A172 (cell line): ENCODE measurements at regions not wholly inside any gene's neighbourhood (a gene's known extent, or its start where the extent isn't known, plus 50 kb on each side); places are given as distances from the start of the nearest gene placed in this dataset.

ENCODE experiments used
- DNase-seq: peaks from one replicate; pipeline ENCODE4 v3.0.0-alpha.2; 2015; ENCODE audit warnings: low spot score

DNA sequence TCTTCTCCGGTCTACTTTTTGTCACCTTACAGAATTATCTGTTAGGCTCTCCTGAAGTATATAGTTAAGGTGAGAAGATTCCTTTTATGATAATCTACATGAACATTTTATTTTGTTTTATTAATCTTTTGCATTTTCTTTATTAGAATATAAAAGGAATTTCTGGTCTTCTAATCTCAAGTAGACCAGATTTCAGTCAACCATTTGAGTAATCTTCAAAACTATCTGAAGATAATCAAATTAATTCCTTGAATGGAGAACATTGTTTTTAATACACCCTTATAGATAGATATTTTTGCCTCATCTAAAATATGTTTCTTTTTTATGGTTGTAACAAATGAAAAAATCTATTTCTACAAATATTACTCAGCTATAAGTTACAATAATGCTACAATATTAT, 381.7 kb upstream of the PCDH20 start:
- no peak for DNase-seq

DNA sequence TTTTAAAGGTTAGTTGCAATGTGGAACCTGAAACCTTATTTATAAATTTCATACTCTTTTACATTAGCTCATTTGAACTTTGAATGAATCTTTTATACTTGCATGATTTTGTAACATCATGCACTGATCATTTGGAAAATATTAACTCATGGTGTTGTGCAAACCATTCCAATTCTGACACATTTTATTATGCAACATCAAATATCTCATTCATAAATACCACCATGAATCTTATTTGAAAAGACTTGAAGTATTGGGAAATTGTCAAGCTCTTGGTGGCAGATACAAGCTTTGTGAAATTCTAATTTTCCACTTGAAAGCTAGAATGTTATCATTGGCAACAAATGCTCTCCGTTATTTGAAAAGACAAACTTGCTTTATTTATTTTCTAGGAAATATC, 379.9 kb upstream of the PCDH20 start:
- DNase-seq, result no peak

DNA sequence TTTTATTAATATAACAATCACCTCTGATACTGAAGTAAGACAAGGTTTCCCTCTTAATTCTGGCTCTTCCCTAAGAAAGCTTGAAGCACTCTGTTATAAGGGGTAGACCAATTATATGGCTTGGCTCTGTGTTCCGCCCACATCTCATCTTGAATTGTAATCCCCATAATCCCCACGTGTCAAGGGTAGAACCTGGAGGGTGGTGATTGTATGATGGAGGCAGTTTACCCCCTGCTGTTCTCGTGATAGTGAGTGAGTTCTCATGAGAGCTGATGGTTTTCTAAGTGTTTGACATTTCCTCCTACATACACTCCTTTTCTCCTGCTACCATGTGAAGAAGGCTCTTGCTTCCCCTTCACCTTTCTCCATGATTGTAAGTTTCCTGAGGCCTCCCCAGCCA, 363.8 kb upstream of the PCDH20 start:
- no peak for DNase-seq

DNA sequence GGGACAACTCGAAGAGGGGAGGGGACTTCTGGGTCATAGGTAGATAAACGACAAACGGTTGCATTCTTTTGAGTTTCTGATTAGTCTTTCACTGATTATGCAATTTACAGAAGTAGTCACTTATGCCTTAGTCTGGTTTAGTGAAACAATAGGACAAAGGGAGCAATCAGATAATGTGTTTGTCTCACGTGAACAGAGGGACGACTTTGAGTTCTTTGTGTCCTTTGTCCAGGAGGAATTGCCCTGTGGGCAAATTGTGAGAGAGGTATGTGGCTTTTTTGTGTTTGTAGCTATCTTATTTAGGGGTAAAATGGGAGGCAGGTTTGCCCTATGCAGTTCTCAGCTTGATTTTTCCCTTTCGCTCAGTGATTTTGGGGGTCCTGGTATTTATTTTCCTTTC, 362.9 kb upstream of the PCDH20 start:
- no peak for DNase-seq

DNA sequence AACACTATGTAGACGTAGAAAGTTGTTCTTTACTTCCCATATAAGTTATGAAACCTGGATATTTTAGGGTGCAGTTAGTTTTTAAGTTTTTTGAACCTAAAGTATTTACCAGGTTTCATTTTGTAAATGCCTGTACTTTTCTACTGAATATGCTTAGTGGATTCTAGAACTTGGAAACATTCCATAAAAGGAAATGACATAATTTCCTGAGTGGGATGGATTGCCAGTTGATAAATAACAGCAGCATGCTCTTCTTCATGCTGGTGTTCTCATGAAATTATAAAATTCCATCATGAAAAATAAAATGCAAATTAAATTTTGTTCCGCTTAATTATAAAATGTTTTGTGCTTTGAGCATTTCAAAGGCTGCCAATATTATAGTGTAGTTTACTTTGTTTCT, 362.2 kb upstream of the PCDH20 start:
- DNase-seq, result peak; percentile 17

DNA sequence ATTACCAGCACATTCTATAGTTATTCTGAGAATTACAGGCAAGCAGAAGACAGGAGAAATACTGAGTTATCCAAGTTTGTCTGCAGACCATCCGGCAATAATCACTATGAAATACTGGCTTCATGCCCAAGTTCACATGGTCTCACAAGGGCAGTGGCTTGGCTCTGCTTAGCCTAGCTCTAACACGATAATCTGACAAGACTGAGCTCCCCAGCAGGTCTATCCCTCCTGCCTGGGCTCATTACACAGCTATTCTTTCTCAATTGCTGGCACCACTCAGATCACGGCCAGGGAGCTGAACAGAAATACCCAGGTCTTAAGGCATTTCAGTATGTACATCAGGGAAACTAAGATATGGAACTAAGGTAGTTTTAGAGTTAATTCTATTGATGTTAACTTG, 361.6 kb upstream of the PCDH20 start:
- no peak for DNase-seq

DNA sequence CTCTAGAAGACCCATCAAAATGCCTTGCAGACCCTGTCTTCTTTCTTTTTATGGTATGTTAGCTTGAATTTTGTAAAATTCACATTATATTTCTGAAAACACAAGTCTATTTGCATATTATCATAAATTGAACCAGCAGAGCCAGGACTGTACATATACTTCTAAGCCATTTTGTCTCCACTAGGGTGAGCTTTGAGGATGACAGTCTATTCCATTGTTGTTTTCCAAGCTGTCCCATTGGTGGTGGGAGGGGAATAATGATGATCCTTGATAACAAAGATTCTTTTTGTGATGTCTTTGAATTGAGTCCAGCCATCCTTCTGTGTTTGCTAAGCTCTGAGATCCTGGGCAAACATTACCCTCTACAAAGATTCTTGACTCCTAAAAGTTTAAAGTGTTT, 359.3 kb upstream of the PCDH20 start:
- no peak for DNase-seq

DNA sequence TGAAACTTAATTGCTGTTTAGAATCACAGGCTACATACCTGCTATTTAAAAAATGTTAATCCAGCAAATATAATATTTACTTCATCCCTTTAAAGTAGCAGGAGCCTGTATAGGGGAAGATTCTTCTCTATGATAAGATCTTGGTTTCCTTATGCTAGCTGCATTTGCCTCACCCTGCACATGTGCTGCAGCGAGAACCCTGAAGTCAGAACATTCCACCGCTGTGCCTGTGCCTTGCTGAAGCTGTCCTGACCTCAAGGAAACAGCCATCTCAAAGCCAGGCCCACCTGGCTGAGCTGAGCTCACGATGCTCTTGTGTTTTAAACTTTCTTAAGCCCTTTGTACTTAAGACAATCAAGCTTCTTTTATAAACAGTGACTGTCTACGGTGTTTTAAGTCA, 355.0 kb upstream of the PCDH20 start:
- DNase-seq, result no peak

DNA sequence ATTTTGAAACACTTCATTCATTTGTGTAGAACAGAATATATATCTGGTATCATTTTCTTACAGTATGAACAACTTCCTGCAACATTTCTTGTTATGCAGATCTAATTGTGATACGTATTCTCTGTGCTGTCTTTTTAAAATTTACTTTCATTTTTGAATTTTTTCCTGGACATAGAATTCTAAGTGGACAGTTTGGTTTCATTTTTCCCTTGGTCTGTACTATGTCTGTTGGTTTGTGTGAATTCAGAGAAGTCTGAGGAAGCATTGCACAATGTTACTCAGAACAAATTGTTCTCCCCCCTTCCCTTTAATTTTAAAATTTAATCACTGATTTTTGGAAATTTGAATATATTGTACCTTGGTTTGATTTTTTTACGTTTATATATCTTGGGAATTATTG, 352.5 kb upstream of the PCDH20 start:
- DNase-seq, result no peak

DNA sequence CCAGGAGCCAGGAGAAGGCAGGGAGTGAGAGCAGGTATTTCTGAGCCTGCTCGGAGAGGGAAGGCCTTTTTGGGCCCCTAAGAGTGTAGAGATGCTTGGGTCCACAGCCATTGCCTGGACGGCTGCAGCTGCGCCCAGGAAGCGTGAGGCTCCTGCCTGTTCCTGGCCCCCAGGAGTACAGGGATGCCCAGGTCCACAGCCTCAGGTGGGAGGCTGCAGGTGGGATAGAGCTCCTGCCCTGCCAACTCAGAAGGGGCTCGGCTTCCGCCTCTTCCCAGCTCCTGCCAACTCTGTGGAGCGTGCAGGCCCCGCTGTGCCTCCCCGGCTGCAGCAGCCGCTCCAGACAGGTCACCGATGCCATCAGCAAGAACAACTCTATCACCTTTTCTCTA, 351.0 kb upstream of the PCDH20 start:
- no peak for DNase-seq

DNA sequence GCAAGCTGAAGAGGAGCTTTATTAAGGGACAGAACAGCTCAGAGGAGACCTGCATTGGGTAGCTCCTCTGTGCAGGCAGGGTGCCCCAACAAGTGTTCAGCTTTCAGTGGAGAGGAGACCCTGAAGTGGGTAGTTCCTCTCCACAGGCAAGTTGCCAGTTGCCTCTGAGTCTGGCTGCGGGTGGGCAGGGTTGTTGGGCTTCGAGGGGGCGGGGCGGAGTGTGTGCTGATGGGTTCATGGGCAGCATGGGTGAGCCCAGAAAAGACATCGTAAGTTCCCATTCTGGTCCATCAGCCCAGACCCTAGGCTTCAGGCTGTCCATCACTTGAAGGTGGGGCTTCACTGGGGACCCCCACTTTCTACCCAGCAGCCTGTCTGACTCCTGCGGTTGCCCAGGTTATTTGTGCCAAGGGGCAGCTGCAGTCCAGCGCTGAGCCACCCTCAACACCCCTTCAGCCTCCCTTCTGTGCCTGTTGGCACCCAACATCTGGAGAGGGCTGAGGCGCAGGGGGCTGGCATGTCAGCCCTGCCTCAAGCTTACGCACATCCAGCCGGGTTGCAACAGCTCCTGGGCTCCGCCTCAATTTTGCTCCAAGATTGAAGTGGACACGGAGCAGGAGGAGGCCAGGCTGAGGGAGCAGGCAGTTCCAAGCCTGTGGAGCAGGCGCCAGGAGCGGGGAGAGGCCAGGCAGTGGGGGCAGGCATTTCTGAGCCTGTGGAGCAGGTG, 350.5 kb upstream of the PCDH20 start:
- no peak for DNase-seq

DNA sequence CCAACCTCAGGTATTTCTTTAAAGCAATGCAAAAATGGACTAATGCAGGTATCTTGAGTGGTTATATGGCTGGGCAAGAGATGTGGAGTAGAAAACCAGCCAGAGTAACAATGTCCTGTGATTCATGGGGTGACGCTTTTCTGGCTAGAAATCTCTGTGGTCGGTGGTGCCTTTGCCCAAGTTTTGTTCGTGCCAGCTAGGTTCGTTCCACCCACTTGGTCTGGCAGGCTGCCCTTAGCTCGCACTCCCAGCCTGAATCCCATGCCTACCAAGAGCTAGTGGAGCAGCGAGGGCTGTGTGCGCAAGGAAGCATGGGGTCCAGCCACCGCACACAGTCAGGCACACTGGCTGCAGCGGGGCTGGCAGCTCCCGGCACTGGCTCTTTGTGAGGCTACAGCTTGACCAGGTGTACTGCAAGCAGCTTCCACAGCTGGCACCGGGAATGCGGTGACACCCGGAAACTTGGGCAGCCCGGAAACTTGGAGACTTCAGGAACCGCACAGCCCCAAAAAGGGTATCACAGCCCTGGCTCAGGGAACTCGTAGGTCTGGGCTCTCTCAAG, 349.6 kb upstream of the PCDH20 start:
- peak; percentile 10 for DNase-seq

DNA sequence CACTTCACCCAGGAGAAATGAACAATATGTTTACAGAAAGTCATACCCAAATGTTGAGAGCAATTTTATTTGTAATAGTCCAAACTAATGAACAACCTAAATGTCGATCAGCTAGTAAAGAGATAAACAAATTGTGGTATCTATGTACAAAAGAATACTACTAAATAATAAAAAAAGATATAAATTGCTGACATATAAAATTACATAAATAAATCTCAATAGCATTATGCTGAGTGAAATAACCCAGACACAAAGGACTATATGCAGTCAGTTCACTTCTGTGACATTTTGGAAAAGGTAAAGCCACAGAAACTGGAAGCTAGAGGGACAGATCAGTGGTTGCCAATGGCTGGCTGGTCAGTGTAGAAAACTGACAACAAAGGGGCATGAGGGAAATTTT, 346.0 kb upstream of the PCDH20 start:
- no peak for DNase-seq

DNA sequence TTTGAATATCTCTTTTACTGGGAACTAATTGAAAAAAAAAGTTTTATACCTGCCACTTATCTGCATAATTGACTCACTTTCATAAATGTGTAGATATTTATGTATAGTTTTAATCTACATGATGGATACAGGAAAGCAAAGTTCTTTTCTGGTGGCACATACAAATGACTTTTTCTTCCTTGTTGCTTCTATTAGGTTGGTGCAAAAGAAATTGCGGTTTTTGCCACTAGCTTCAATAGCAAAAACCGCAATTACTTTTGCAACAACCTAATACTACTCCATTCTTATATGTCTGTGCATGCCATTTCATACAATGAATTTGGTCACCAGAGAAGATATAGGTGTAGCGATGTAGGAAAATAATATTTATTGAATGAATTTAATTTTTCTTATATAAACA, 344.5 kb upstream of the PCDH20 start:
- DNase-seq, result no peak

DNA sequence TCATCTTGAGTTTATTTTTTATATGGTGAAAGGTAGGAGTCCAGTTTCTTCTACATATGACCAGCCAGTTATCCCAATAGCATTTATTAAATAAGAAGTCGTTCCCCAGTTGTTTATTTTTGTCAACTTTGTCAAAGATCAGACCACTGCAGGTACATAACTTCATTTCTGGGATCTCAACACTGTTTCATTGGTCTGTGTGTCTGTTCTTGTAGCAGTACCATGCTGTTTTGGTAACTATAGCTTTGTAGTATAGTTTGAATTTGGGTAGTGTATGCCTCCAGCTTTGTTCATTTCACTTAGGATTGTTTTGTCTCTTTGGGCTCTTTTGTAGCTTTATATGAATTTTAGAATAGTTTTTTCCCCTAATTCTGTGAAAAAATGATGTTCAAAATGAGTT, 340.4 kb upstream of the PCDH20 start:
- no peak for DNase-seq

DNA sequence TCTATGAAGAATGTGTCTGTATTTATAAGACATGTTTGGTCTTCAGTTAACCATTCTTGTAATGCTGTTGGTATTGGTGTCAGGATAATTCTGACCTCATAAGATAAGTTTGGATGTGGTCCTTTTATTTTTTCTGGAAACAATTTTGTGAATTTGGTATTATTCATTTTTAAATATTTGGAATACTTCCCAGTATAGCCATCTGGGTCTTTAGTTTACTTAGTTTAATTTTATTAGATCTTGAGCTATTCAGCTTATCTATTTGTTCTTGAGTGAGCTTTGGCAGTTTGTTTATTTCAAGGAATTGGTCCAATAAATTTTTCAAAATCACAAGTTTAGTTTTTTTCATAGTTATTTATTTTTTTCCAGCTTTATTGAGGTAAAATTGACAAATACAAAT, 335.4 kb upstream of the PCDH20 start:
- no peak for DNase-seq

DNA sequence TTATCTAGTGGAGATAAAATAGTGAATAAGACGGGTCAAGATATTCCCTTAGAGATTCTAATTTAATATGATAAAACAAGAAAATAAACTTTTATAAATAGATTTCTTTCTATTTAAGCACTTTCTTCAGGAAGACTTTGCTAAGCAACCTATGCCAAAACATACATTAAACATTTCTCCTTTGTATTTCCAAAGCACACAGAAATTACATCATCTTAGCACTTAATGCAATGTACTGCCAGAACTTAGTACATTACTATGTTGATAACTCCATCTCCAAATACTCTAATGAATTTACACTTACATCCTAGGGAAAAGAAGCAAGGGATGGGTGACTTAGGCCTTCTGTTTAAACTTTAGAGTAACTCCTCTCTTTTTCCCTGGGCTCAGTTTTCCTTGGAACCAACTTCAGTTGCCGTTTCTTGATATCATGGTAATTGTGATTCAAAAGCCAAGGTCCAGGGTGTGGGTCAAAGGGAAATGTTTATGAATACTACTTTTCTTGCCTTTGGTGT, 322.6 kb upstream of the PCDH20 start:
- no peak for DNase-seq

DNA sequence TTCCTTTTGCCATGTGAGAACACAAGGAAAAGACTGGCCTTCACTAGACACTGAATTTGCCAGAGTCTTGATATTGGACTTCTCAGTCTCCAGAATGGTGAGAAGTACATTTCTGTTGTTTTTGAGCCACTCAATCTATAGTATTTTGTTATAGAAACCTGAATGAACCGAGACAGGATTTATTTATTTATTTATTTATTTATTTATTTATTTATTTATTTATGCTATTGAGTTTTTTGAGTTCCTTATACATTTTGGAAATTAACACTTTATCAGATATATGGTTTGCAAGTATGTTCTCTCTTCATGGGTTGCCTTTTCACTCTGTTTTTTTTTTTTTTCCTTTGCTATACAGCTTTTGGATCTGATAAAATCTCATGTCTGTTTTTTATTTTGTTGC, 319.0 kb upstream of the PCDH20 start:
- DNase-seq, result no peak

DNA sequence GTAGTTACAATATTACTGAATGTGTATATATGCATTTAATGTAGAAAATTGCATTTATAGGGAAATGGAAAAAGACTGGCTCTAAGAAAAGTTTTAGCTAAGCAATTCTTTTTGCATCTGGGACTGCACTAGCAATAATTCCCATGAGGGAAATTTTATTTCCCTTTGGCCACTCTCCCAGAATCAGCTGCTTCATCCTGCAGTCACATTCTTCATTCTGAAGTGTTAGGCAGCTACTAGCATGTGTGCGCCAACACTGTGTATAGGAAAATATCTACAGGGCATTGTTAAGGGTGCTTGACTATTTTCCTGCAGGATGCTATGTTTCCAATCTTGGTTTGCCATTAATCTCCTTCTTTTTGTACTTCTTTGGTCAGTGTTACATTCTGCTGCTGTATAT, 312.8 kb upstream of the PCDH20 start:
- DNase-seq, result peak; percentile 54

DNA sequence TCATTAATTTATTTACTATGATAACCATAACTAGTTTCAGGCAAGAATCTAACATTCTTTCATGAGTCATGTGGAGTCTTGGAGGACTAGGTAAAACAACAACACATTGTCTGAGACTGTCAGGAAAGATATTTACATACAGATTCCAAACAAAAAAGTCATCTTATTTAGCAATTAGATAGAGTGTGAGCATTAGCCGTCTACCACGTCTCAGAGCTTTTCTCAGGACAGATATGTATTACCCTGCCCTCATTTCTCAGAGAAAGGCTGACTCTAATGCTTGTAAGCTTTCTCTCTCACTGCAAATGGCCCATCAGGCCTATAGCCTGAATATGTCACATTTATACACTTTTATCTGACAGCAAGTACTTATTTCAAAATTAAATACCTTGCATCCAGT, 312.1 kb upstream of the PCDH20 start:
- DNase-seq, result peak; percentile 45

DNA sequence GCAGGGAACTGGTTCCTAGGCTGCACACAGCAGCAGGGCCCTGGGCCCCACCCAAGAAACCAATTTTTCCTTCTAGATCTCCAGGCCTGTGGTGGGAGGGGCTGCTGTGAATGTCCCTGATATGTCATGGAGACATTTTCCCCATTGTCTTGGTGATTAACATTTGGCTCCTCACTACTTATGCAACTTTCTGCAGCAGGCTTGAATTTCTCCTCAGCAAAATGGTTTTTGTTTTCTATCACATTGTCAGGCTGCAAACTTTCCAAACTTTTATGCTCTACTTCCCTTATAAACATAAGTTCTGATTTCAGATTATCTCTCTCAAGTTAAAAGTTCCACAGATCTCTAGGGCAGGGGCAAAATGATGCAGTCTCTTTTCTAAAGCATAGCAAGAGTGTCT, 310.2 kb upstream of the PCDH20 start:
- no peak for DNase-seq

DNA sequence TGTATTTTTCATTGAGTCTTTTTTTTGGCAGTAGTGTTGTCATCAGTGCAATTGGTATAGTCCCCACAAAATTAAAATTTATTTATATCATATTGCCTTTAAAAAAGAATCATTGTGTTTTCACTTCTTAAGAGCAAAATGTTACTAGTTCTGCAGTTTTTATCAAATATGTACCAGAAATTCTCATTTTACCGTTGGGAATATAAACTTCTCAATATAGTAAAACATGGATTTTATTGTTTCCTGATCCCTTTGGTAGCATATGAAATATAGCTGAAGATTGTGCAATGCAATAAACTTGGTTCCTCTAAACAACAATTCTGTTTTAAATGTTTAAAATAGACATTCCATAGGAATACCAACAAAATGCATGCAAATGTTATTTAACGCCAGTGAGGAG, 306.5 kb upstream of the PCDH20 start:
- DNase-seq, result no peak

DNA sequence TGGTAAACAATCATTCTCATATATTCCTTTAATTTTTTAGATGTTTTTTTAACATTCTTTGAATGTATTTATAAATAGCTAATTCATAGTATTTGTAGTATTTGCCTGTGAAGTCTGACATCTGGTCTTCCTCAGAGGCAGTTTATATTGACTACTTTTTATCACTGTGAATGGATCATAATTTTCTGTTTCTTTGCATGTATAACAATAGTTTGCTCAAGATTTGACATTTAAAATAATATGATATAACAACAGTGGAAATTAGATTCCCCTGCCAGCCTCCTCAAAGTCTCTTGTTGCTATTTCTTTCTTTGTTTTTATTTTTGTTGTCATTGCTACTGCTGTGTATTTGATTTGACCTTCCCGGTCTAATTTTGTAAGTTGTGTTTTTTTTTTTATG, 297.0 kb upstream of the PCDH20 start:
- DNase-seq, result no peak

DNA sequence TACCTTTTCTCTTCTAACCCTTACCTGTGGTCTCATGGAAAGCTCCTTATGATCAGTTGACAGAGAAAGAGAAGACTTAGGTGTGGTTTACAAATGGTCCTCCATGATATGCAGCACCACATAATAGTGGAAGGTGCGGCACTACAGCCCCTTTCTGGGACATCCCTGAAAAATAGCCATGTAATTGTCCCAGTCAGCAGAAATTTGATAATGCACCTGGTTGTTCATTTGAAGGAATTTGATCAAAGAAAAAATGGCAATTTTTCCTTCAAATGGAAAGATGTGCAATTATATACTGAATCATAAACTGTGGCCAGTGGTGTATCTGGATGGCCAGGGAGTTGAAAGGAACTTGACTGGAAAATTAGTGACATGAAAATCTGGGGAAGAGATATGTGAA, 293.6 kb upstream of the PCDH20 start:
- no peak for DNase-seq
